AG04449 (cell line): ENCODE measurements at regions not wholly inside any gene's neighbourhood (a gene's known extent, or its start where the extent isn't known, plus 50 kb on each side); places are given as distances from the start of the nearest gene placed in this dataset.

Source experiments
- CTCF ChIA-PET: fragments of 350-600 bp; formaldehyde crosslinking; extraction: SDS; loops from one replicate; lab custom pipeline; 2021; ENCODE audit warnings: antibody characterized with exemption; lab: Yijun Ruan, JAX
- POLR2A ChIA-PET: fragments of 400-600, 350-600 bp; formaldehyde crosslinking; extraction: SDS; loops from one replicate; lab custom pipeline; 2020; ENCODE audit warnings: antibody characterized with exemption, inconsistent platforms; lab: Yijun Ruan, JAX
- DNase-seq: peaks from one replicate; pipeline ENCODE4 v3.0.0-alpha.2; 2010; ENCODE audit warnings: low read depth, low spot score
- H3K4me3 ChIP-seq: 2 replicates; pipeline ENCODE4 v1.5.1; 2011; ENCODE audit warnings: low read depth, mild to moderate bottlenecking, control low read depth, low read length
- CTCF ChIP-seq: IDR thresholded peaks from one replicate; pipeline ENCODE4 v1.5.1; 2011; ENCODE audit warnings: mild to moderate bottlenecking, moderate library complexity, low read length, control low read depth, inconsistent platforms; ENCODE audit not compliant: insufficient read depth; ENCODE audit errors: missing control alignments

- ChIA-PET CTCF (no interaction called here), POLR2A (no interaction called here)
- no peak overlapping the region for H3K4me3 ChIP-seq
- DNase-seq: no peak
- no peak for TF ChIP-seq CTCF
Observed at GRCh38 chr13:33624740-33625139, 193.2 kb upstream of the RFC3 start.

GRCh38 chr13:33626407-33626806 is 191.5 kb upstream of the RFC3 start:
- DNase-seq: no peak
- ChIA-PET POLR2A (no interaction called here), CTCF (no interaction called here)
- no peak overlapping the region for H3K4me3 ChIP-seq
- TF ChIP-seq CTCF: no peak

GRCh38 chr13:33628662-33629061 is 189.3 kb upstream of the RFC3 start:
- POLR2A ChIA-PET: no interaction called here
- CTCF ChIA-PET: interaction anchor here (1.5 kb wide), 1 partner anchor 95 kb away, joined by 3 read pairs; no protein-coding TSS in a partner anchor
- H3K4me3 ChIP-seq: no peak overlapping the region
- DNase-seq: no peak
- no peak for TF ChIP-seq CTCF

GRCh38 chr13:33629605-33630360 is 188.2 kb upstream of the RFC3 start:
- ChIA-PET CTCF (interaction anchor here (1.5 to 1.6 kb wide), 2 partner anchors 22 to 94 kb away, joined by 3 to 4 read pairs; no protein-coding TSS in a partner anchor), POLR2A (no interaction called here)
- no peak for DNase-seq
- no peak for TF ChIP-seq CTCF
- H3K4me3 ChIP-seq: no peak overlapping the region

GRCh38 chr13:33633701-33634545 is 184.0 kb upstream of the RFC3 start:
- DNase-seq: no peak
- H3K4me3 ChIP-seq: no peak overlapping the region
- no peak for TF ChIP-seq CTCF
- ChIA-PET CTCF (no interaction called here), POLR2A (no interaction called here)

GRCh38 chr13:33634546-33634982 is 183.4 kb upstream of the RFC3 start:
- ChIA-PET POLR2A (no interaction called here), CTCF (no interaction called here)
- TF ChIP-seq CTCF: no peak
- no peak for DNase-seq
- no peak overlapping the region for H3K4me3 ChIP-seq
